Fibroblast of upper back skin (primary cell): ENCODE measurements at regions not wholly inside any gene's neighbourhood (a gene's known extent, or its start where the extent isn't known, plus 50 kb on each side); places are given as distances from the start of the nearest gene placed in this dataset.
A peak's percentile ranks its signal among the peaks of the same experiment; 100 is the strongest.

Source experiments
- DNase-seq: peaks from one replicate; pipeline ENCODE4 v3.0.0-alpha.2; 2013

DNA sequence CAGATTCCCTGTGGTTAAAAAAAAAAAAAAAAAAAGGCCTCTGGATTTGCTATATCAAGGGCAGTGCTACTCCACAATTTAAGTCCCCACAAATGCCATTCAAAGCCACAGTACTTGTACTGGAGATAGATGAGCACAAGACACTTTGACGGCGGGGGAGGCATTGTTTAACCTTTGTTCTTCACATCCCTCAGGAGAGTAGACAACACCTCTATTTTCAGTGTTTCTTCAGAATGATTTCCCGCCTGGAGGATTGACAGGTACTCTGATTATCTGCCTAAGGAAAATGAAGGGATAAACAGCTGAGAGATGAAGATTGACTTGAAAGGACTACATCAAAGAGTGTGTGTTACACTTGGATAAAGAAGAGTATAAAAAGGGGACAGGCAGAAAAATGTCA, 58.7 kb downstream of the OTOL1 start:
- DNase-seq = no peak

DNA sequence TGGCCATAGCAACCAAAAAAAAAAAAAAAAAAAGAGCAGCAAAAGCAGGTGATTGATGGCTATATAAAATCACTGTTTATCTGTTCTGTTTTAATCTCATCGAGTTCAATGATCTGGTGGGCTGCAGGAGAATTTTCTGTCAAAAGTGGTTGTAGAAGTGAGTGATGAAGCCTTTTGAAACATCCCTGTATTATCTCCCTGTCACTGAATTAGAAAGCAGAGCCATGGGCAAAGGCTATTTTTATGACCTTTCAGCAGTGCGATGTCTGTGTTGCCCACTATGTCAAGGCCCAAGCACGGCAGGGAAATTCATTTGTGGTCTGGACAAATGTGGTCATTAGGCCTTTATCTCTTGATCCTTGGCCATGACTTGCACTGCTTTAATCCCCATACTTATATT, 59.9 kb downstream of the OTOL1 start:
- DNase-seq = no peak

DNA sequence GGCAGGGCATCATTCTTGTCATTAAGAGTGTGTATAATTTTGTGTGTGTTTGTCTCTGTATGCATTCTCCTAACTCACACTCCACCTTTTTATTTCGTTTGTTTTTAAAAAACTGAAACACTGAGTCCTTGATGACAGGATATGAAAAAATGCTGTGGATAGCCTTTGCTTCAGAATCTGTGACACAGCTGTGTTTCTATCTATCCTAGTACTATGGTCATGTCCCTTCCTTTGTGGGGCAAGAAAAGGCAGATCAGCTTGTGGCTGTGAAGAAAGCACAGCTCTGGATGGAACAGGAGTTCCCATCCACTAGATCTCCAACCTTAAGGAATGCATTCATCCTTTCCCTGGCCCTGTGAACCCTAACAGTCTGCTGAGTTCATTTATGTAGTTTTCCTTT, 60.3 kb downstream of the OTOL1 start:
- DNase-seq = no peak

DNA sequence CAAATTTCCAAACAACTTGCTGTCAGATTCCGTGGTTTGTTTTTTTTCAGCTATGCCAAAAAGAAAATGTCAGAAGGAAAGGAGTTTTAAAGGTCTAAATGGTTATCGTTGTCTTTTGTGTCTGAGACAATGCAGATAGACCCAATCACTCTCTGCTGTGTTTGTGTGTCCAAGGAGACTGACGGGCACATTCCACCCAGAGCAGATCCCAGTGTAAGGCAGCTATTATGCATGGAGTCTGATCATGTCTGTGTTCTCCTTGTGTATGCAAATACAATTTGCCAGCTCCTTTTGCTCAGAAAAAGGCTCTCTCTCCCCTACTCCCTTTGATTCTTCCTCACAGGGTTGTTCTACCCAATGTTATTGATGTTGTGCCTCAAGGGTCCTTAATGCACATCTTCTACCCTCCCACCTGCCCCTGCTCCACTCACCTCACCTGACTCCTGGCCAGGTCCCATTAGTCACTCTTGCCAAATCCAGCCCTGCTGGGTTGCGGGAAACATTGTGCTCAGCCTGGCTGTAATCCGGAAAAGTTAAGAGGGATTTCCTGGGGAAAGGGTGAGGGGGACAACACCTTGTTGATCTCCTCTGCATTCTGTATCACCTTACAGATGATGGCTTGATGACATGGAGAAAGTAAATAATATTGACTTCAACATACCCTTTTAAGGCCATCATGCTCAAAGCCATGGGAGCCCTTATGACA, 61.0 kb downstream of the OTOL1 start:
- DNase-seq = no peak

DNA sequence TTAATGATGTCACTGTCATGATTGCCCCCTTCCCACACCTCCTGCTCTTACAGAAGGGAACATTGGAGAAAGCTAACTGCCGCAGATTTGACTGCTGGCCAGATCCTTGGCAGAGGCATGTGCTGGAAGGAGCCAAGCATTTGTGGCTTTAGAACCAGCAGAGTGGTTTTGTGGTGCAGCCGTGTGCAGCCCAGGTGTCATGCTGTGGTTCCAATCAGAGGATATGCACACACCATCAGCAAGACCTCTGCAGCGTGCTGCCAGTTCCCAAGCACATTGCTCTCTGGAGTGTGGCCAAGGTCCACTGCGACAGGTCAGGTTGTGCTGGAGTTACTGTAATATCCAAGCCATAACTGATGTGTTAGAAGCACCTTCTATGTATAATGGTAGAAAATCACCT, 61.6 kb downstream of the OTOL1 start:
- peak; percentile 41 for DNase-seq

DNA sequence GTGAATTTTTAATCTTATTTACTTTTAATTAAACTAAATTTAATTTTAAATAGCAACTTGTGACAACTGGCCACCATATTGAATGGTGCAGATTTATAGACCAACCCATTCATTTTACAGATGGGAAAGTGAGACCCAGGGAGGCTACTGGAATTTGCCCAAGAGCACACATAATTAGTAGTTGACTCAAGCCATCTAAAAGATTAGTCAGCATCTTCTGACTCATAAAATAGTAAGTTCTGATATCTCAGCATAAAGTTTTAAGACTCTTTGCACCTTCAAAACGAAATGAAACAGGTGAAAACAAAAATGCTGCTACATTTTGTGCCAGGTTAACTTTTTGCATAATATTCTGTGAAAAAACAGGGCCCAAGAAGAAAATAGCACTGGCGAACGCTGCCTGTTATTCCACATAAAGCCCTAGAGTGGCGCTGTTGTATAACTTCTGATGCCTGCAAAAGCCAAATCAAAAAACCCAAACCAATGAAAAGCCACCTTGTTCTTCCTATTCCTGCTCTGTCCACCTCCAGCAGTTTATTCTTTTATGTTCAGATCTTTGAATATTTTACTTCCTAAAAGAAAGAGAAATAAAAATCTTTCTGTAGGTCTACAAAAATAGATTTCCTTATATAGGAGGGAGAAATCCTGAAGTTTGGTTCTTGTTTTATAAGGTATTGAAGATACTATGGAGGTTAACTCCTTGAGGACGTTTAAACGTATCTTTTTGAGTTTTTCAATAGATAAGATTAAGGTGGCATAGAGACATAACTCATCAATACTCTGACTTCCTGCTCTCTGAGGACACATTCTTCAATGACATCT, 62.8 kb downstream of the OTOL1 start:
- DNase-seq = peak; percentile 63

DNA sequence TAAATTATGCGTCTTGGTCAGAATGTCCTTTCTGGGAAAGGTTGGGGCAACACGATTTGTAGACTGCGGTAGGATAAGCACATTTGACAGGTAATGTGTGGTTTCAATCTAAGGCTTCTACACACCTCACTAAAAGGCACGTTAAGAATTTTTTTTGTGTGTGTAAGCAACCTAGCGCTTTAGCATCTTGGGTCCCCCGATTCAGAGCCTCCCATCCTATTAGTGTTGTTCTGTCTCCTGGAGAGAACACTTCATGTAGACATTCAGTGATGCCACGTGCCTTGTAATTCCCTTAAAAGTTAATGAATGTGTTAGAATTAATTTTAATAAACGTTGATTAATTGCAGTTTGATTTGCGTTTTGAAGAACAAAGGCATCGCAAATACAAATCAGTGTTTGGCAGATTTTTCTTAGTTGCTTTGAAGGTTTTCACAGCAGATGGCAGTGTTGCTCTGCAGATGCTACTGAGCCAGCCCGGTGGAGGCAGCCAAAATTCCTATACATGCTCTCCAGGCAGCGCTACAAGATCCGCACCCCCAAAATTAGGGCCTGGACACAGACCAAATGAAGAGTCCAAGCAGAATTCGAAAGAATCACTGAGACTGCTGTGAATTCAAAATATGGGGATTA, 63.5 kb downstream of the OTOL1 start:
- DNase-seq = peak; percentile 66

DNA sequence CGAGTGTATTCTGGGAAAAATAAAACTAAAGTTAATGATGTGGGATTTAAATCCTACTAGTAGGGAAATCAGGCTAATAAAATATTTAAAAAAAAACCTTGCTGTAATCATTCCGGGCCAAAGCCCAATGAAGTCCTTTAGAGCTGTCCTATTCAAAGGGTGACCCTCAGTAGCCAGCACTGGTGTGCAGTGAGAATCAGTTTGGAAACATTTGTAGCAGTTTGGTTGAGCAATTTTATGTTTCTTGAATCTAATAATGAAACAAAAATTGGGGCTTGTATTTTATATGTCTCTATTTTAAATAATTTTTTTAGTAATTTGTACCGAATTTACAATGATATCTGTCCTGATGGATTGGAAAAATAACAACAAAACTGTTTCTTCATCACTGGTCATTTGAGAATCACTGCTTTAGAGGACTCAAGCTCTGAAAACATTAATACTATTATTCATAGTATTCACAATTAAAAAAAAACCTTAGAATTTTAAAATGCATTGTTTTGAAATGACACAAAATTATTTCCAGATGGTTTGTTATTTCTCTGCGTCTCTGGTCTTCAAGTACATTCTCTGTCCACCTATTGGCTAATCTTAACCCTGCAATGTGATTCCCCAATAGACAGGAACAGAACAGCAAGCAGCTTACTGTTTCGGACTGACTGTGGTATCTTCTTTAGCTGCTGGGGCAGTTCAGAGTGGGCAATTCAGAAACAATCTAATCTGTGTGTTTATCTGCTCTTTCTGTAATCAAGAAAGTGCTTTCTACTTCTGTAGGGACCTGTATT, 71.2 kb downstream of the OTOL1 start:
- peak; percentile 84 for DNase-seq

DNA sequence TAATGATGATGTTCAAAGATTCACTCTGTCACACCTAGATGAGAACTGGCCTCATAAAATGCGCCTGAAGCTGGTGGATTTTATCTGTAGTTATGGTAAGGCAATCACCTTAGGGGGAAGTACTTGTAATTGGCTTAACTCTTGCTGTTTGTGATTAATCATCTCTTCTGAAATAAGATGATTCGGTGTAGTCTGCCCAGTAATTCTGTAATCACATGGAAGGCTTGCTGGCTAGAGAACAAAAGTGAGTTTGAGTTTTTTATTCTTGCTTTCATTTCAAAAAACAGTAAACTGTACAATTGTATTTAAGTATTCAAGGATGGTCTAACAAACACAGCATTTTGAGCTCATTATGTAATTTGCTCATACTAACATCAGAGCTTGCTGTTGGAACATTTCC, 72.1 kb downstream of the OTOL1 start:
- no peak for DNase-seq

DNA sequence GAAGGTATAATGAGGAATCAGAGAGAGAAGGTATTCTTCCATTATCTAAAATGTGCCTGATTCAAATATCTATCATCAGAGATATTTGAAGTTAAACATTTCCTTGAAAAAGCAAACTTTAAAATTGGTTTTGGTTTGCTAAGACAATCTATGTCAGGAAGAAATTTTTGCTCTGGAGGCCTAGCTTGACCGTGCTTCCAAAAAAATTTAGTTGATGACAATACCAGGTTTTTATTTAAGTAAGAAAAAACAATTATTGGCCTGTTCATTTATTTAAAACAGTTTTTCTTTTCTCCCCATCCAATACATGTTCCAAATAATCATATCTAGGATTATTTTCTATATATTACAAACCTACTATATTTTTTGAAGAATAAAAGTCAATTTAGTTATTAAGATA, 75.3 kb downstream of the OTOL1 start:
- no peak for DNase-seq

DNA sequence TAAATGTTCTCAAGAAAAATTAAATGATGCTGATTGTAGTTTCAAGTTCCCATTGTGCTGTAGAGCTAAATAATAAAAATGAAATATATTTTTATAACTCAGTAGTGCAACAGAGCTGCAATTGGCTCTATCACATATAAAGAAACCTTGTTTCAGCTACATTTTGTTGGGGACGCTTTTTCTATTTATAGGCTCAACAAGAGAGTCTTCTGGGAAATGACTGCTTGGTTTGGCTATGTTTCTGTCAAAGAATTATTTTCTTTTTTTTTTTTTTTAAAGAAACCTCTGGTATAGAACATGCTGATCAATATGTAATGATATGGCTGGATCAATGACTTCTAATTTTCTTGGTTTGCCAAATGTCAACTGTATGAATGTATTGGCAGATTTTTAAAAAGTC, 76.5 kb downstream of the OTOL1 start:
- no peak for DNase-seq

DNA sequence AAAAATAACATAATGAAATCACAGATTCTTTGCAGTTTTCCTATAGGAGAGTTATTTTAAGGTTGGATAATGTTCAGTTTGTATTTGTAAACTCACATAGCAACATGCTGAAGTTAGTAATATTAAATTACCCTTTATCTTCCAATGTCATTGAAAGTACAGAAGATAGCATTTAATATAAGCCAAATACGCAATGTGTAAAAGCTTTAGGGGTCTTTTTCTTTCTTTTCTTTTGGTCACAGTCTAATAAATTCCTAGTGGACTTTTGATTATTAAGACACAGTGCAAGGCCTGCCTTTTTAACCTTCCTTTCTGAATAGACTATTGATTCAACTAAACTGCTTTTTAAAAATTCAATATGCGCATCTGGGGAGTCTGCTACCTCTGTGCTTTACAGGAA, 79.3 kb downstream of the OTOL1 start:
- no peak for DNase-seq

DNA sequence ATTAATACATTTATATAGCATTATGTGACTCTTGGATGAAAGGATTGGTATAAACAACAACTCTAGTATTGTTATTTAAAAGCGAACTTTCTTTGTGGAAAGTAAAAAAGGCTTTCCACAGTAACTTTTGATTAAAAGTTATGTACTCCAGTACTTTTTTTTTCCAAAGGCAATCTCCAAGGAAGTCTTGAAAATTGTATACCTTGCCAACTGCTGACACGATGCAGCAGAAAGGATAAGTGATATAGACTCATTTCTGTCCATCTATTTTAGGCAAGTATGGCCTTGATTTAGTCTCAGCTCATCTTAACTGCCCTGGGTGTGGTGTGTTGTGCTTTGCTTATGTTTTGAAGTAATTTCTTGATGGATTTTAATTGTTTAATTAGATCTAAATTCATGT, 79.7 kb downstream of the OTOL1 start:
- no peak for DNase-seq

DNA sequence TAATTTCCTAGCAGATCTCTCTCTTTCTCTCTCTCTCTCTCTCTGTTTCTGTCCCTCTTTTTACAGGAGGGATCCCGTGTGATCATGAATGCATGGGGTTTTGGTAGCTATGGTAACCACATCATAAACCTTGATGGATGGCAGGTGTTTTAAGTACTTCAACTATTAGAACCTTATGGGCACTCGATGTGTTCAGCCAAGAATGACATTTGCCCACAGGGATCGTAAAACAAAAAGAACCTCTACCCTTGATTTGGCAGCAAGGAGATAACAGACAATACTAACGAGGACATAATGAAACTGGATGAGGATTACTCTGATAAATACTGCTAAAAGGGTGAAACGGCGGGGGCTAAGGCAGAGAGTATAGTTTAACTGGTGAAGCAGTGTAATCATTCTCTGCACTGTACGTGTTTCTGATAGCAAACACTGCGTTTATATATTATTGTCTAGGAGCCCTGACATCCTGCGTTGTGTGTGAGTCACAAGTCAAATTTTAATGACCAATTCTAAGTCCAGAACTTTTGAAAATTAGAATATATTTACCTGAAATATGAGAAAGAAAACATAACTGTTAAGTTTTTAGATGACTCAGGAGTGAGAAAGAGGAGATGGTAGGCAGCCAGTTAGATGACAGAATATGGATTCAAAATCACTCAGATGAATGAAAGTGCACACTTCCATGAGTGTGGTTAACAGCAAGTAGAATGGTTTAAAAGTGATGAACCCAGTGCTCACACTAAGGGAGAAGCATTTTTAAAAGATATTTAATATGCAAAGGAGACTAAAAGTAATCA, 80.3 kb downstream of the OTOL1 start:
- DNase-seq = no peak

DNA sequence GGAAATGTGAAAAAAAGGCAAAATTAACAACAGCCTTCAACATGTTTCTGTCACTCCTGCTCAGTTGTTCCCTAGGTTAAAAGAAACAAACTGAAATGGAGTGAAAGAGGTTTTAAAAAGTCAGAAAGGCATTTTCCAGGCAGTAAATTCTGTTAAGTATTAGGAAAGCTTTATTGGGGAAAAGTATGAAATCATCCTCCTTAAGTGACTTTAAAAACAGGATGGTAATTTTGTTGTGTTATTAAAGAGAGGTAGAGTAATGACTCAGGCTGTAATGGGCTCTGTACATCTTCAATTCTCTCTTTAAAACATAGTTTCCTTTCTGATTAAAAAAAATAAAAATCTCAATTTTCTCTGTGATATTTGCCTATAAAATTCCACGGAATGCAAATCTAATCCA, 81.1 kb downstream of the OTOL1 start:
- DNase-seq = no peak

DNA sequence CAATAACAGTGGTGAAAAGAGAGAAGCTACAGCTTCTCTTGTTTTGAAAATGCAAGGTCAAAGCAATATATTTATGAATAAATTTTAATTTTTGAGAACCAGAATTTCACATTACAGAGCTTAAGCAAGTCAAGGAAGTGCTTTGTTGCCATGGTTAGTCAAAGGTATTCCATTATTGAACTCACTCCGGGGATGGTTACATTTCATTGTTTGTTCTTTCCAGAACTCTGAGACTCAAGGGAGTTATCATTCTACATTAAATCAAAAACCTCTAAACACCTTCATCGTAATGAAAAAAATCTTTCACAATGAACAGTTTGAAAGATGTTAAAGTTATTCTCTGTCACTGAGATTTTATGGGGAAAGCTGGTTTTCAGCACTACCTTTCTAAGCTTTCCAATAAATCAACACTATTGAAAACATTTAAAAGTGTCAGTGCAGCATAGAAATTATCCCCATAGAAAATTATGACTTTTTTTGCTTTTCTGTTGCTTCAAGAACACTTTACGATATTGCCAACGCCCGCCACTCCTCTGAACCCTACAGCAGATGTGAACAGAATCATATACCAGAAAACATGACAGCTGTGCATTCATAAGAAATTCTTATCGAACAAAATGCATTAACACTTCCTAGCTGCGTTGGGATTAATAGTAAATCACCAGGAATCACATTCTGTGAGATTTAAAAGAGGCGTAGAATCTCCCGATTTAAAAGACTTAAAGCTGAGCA, 83.0 kb downstream of the OTOL1 start:
- no peak for DNase-seq

DNA sequence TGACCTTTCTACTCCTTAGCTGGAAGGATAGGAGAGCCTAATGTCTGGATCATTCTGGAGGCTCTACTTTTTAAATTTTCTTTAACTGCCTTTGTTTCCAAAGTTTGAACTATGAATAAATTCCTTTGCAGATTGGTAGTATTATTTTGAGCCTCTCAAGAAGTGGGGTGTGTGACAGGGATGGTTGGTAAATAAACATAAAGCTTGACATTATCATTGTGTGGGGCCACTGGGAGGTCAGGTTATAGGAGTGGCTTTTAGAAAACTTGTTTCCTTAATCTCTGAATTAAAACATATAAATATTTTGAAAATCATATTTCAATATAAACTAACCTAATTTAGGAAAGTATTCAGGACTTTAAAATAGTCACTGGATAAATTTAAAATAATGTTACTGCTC, 89.3 kb downstream of the OTOL1 start:
- no peak for DNase-seq

DNA sequence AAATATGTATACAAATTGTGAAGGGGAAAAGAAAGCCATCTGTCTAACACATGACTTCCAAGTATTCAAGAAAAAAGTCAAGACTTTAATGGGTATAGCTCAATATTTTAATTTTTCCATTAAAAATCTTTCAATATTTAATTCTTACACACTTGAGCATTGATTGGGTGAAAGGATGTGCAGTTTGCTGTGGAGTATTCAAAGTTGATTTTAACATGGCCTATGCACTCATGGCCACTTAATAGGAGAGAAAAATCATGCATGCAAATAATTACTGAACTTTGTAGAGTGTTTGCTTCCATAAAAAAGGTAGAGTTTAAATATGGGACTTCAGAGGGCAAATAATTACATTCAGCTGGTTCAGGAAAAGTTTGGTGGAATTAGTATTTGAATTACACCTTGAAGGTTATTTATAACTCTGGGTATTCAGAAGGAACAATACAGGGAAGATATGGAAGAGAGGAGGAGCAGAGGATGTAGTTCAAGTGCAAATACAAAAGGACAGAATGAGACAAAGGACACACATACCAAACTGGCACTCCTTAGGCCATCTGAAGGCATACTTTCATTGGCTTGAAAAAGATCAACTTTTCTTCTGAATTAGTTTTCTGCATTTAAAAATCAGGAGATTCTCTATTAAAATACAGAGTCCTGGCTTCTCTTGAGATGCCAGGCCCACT, 90.1 kb downstream of the OTOL1 start:
- DNase-seq = no peak

DNA sequence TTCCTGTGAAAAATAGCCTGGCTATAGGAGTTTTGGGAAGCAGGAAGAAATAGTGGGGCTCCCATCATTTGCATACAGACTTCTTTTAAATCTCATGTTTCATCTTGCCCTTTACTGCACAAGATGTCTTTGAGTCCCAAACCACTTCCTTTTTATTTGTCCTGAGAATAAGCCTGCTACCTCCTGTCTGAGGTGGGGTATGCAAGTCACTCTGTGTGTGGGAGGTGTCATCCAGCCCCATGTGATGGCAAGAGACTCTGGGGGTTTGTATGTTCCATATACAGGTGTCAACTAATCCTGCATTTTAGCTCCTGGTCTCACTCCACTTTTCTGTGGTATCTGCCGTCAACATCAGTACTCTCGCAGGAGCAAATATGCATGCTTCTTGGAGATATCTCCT, 102.0 kb downstream of the OTOL1 start:
- DNase-seq = no peak

DNA sequence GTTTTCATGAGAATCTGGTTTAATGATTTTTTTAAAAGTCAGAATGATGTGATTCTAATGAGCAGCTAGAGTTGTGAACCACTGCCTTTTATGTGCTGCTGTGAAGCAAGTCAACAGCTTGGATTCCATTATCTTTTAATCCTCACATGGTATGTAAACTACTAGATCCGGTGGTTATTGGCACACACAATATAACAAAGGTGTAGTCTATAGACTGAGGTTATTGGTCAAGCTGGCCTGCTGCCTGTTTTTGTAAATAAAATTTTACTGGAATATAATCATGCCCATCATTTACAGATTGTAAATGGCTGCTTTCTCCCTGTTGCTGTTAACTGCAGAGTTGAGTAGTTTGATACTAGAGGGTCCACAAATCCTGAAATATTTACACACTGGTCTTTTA, 103.1 kb downstream of the OTOL1 start:
- no peak for DNase-seq

DNA sequence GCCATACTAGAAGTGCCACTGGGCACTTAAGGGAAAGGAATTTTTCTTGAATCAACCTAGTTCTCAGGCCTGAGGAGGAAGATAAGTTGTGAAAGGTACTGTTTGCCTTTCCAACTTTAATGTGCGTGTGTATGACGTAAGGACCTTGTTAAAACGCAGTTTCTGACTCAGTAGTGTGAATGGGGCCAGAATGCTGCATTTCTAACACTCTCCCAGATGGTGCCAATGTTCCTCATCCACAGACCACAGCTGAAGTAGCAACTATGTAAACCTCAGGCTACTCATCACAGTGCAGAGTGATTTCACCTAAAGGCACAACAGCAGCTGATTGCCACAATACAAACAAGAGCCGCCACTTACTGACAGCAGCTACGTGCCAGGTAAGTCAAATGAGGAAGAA, 103.6 kb downstream of the OTOL1 start:
- DNase-seq = no peak
